LoVo (cell line): ENCODE measurements at regions not wholly inside any gene's neighbourhood (a gene's known extent, or its start where the extent isn't known, plus 50 kb on each side); places are given as distances from the start of the nearest gene placed in this dataset.
A peak's percentile ranks its signal among the peaks of the same experiment; 100 is the strongest.

Experiments used
- DNase-seq: peaks from one replicate; pipeline ENCODE4 v3.0.0-alpha.2; 2016; ENCODE audit warnings: low spot score

- no peak for DNase-seq
Measured at GRCh38 chr11:79758325-79758724, 317.5 kb upstream of the TENM4 start.

GRCh38 chr11:79747406-79747805 lies 306.6 kb upstream of the TENM4 start:
- no peak for DNase-seq

- no peak for DNase-seq
Measured at GRCh38 chr11:79744941-79745340, 304.1 kb upstream of the TENM4 start.

- no peak for DNase-seq
Measured at GRCh38 chr11:79742176-79742575, 301.3 kb upstream of the TENM4 start.

- no peak for DNase-seq
Measured at GRCh38 chr11:79739591-79739990, 298.8 kb upstream of the TENM4 start.

GRCh38 chr11:79727221-79727620 lies 286.4 kb upstream of the TENM4 start:
- no peak for DNase-seq

- no peak for DNase-seq
Measured at GRCh38 chr11:79720115-79720514, 279.3 kb upstream of the TENM4 start.

- peak; percentile 50 for DNase-seq
Measured at GRCh38 chr11:79708319-79708932, 267.6 kb upstream of the TENM4 start.

GRCh38 chr11:79705648-79706047 lies 264.8 kb upstream of the TENM4 start:
- DNase-seq = no peak

GRCh38 chr11:79702303-79702702 lies 261.5 kb upstream of the TENM4 start:
- no peak for DNase-seq

- DNase-seq = no peak
Measured at GRCh38 chr11:79699246-79699645, 258.4 kb upstream of the TENM4 start.

GRCh38 chr11:79697905-79698304 lies 257.1 kb upstream of the TENM4 start:
- no peak for DNase-seq

- no peak for DNase-seq
Measured at GRCh38 chr11:79694368-79694767, 253.5 kb upstream of the TENM4 start.

- no peak for DNase-seq
Measured at GRCh38 chr11:79691445-79691844, 250.6 kb upstream of the TENM4 start.

GRCh38 chr11:79686703-79687419 lies 246.0 kb upstream of the TENM4 start:
- no peak for DNase-seq

GRCh38 chr11:79683930-79684329 lies 243.1 kb upstream of the TENM4 start:
- DNase-seq = no peak

GRCh38 chr11:79678780-79679452 lies 238.1 kb upstream of the TENM4 start:
- DNase-seq = no peak

- DNase-seq = no peak
Measured at GRCh38 chr11:79676396-79676795, 235.6 kb upstream of the TENM4 start.

- DNase-seq = no peak
Measured at GRCh38 chr11:79675081-79675480, 234.3 kb upstream of the TENM4 start.

GRCh38 chr11:79672786-79673185 lies 232.0 kb upstream of the TENM4 start:
- no peak for DNase-seq

- no peak for DNase-seq
Measured at GRCh38 chr11:79671401-79671800, 230.6 kb upstream of the TENM4 start.

GRCh38 chr11:79670882-79671281 lies 230.1 kb upstream of the TENM4 start:
- no peak for DNase-seq

- no peak for DNase-seq
Measured at GRCh38 chr11:79668575-79668974, 227.7 kb upstream of the TENM4 start.
